ENCODE measurements at regions not wholly inside any gene's neighbourhood (a gene's known extent, or its start where the extent isn't known, plus 50 kb on each side); places are given as distances from the start of the nearest gene placed in this dataset.

- Histone ChIP-seq H3K27ac (no peak overlapping the region), H3K9me3 (peaks cover 15% of the 10 kb centered on the region), H3K4me1 (no peaks in the 10 kb centered on the region), H3K4me3 (no peak overlapping the region), H3K4me2 (no peak overlapping the region)
- ChIA-PET CTCF (no interaction called here), POLR2A (no interaction called here)
- FAIRE-seq (no peak), DNase-seq (ENCODE audit: low read depth in 1 of 2, low spot score in 1 of 2) (no peak), ATAC-seq (no peak)
- TF ChIP-seq CHD2 (IDR thresholded peaks at IDR 0.05; ENCODE audit: low read length, partially characterized antibody): no peak
- no peak for TF ChIP-seq SREBF2 (IDR thresholded peaks at IDR 0.05)
- no peak for TF ChIP-seq EHF (CRISPR knock-in tag; IDR thresholded peaks at IDR 0.05)
- no peak for TF ChIP-seq EP300 (IDR thresholded peaks at IDR 0.05)
- TF ChIP-seq MAX (IDR thresholded peaks at IDR 0.05): no peak
- TF ChIP-seq BHLHE40 (IDR thresholded peaks at IDR 0.05; ENCODE audit: low read depth, low read length): no peak
- TF ChIP-seq ZNF302 (CRISPR knock-in tag; IDR thresholded peaks at IDR 0.05): no peak
- TF ChIP-seq RFX5 (IDR thresholded peaks at IDR 0.05): no peak
- TF ChIP-seq HES2 (IDR thresholded peaks at IDR 0.05): no peak
- TF ChIP-seq HEYL (CRISPR knock-in tag; IDR thresholded peaks at IDR 0.05): no peak
- no peak for TF ChIP-seq CEBPB (IDR thresholded peaks at IDR 0.05)
- no peak for TF ChIP-seq MAZ (IDR thresholded peaks at IDR 0.05; ENCODE audit: borderline replicate concordance, low read depth, low read length)
- TF ChIP-seq POLR2A (IDR thresholded peaks at IDR 0.05; ENCODE audit: low read length): no peak
- no peak for TF ChIP-seq EHMT2 (IDR thresholded peaks at IDR 0.05; ENCODE audit: low read depth)
- TF ChIP-seq NR3C1 (IDR thresholded peaks at IDR 0.05): no peak
- no peak for TF ChIP-seq KDM1A (IDR thresholded peaks at IDR 0.05; ENCODE audit: low read depth)
- WGBS (ENCODE audit: missing lambda C conversion rate): 38% methylated on average over 2 of the region's 2 CpGs
Measured at GRCh38 chr17:70922268-70922667, 752.9 kb downstream of the KCNJ2 start.

- Histone ChIP-seq H3K4me2 (no peak overlapping the region), H3K4me1 (no peaks in the 10 kb centered on the region), H3K9me3 (peaks cover 5% of the 10 kb centered on the region), H3K4me3 (no peak overlapping the region), H3K27ac (no peak overlapping the region)
- WGBS (ENCODE audit: missing lambda C conversion rate): 29% methylated on average over 4 of the region's 4 CpGs
- FAIRE-seq: no peak
- no peak for TF ChIP-seq CTCF (IDR thresholded peaks at IDR 0.05)
- TF ChIP-seq RARB (CRISPR knock-in tag; IDR thresholded peaks at IDR 0.05): no peak
- TF ChIP-seq JUN (IDR thresholded peaks at IDR 0.05): no peak
- no peak for DNase-seq (ENCODE audit: low read depth in 1 of 2, low spot score in 1 of 2)
- POLR2A ChIA-PET: no interaction called here
- ATAC-seq: no peak
- CTCF ChIA-PET: no interaction called here
Measured at GRCh38 chr17:70924776-70925175, 755.4 kb downstream of the KCNJ2 start.

GRCh38 chr17:70929226-70929625 is 759.9 kb downstream of the KCNJ2 start:
- Histone ChIP-seq H3K9me3 (peaks cover 4% of the 10 kb centered on the region; the same call in 1 of the 3 replicates), H3K4me3 (no peak overlapping the region), H3K27ac (no peak overlapping the region), H3K4me2 (no peak overlapping the region), H3K4me1 (no peaks in the 10 kb centered on the region)
- DNase-seq (ENCODE audit: low read depth in 1 of 2, low spot score in 1 of 2) (no peak), ATAC-seq (no peak), FAIRE-seq (no peak)
- TF ChIP-seq FOXS1 (CRISPR knock-in tag; IDR thresholded peaks at IDR 0.05): no peak
- WGBS (ENCODE audit: missing lambda C conversion rate): 30% methylated on average over 2 of the region's 2 CpGs
- ChIA-PET POLR2A (no interaction called here), CTCF (interaction anchor here (0.5 to 0.6 kb wide), 2 partner anchors 415 to 1608 kb away, joined by 3 to 5 read pairs; no protein-coding TSS in a partner anchor)

- POLR2A ChIA-PET: no interaction called here
- no peak for FAIRE-seq
- TF ChIP-seq HMGXB4 (CRISPR knock-in tag; IDR thresholded peaks at IDR 0.05; ENCODE audit: borderline replicate concordance): no peak
- no peak for TF ChIP-seq ESRRA (IDR thresholded peaks at IDR 0.05; ENCODE audit: borderline replicate concordance, low read length)
- TF ChIP-seq KDM1A (IDR thresholded peaks at IDR 0.05; ENCODE audit: low read depth): no peak
- no peak for TF ChIP-seq MAZ (IDR thresholded peaks at IDR 0.05; ENCODE audit: borderline replicate concordance, low read depth, low read length)
- TF ChIP-seq GATA3 (IDR thresholded peaks at IDR 0.05; ENCODE audit: borderline replicate concordance): no peak
- TF ChIP-seq MAX (IDR thresholded peaks at IDR 0.05): no peak
- no peak for TF ChIP-seq RCOR1 (IDR thresholded peaks at IDR 0.05; ENCODE audit: low read depth, low read length)
- TF ChIP-seq SREBF2 (IDR thresholded peaks at IDR 0.05): no peak
- H3K4me2 ChIP-seq: no peak overlapping the region
- H3K27ac ChIP-seq: no peak overlapping the region
- CTCF ChIA-PET: interaction anchor here (0.6 kb wide), 1 partner anchor 36 kb away, joined by 4 read pairs; no protein-coding TSS in a partner anchor
- no peak overlapping the region for H3K4me3 ChIP-seq
- 42% methylated on average over 3 of the region's 3 CpGs for WGBS (ENCODE audit: missing lambda C conversion rate)
- no peaks in the 10 kb centered on the region for H3K9me3 ChIP-seq
- H3K4me1 ChIP-seq: no peaks in the 10 kb centered on the region
- ATAC-seq: no peak
- DNase-seq (ENCODE audit: low read depth in 1 of 2, low spot score in 1 of 2): no peak
Measured at GRCh38 chr17:70934231-70934630, 764.9 kb downstream of the KCNJ2 start.
